ENCODE measurements at regions not wholly inside any gene's neighbourhood (a gene's known extent, or its start where the extent isn't known, plus 50 kb on each side); places are given as distances from the start of the nearest gene placed in this dataset.

- TF ChIP-seq, protein P1, sequence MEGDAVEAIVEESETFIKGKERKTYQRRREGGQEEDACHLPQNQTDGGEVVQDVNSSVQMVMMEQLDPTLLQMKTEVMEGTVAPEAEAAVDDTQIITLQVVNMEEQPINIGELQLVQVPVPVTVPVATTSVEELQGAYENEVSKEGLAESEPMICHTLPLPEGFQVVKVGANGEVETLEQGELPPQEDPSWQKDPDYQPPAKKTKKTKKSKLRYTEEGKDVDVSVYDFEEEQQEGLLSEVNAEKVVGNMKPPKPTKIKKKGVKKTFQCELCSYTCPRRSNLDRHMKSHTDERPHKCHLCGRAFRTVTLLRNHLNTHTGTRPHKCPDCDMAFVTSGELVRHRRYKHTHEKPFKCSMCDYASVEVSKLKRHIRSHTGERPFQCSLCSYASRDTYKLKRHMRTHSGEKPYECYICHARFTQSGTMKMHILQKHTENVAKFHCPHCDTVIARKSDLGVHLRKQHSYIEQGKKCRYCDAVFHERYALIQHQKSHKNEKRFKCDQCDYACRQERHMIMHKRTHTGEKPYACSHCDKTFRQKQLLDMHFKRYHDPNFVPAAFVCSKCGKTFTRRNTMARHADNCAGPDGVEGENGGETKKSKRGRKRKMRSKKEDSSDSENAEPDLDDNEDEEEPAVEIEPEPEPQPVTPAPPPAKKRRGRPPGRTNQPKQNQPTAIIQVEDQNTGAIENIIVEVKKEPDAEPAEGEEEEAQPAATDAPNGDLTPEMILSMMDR (IDR thresholded peaks at IDR 0.05; ENCODE audit: insufficient read depth, low read length, poor library complexity, severe bottlenecking), result no peak
- no peak for TF ChIP-seq EZH2phosphoT487 (conservative IDR thresholded peaks at IDR 0.05; ENCODE audit: low read length)
These were observed 443.2 kb upstream of the JARID2 start for GRCh38 chr6:14802514-14803160.
